A673 (cell line): ENCODE measurements at regions not wholly inside any gene's neighbourhood (a gene's known extent, or its start where the extent isn't known, plus 50 kb on each side); places are given as distances from the start of the nearest gene placed in this dataset.

ENCODE experiments used
- BruUV-seq: library from RNA; stranded (reverse); fragments of 400-500 nt; replicated peaks from 2 replicates; lab custom pipeline; 2021; lab: Mats Ljungman, UMichigan
- CTCF ChIA-PET: fragments of 300-600 bp; sonication (Branson Sonifier 250); formaldehyde crosslinking; loops from one replicate; lab custom pipeline; 2022; ENCODE audit warnings: antibody characterized with exemption; lab: Charles Lee
- POLR2A ChIA-PET: fragments of 300-600 bp; sonication (Branson Sonifier 250); formaldehyde crosslinking; loops from one replicate; lab custom pipeline; 2022; ENCODE audit warnings: antibody characterized with exemption; ENCODE audit not compliant: low non-redundant PET; lab: Charles Lee
- DNase-seq: peaks from one replicate; pipeline ENCODE4 v3.0.0-alpha.2; 2015; ENCODE audit warnings: low spot score
- H3K27ac ChIP-seq: fragments of 200-600 bp; sonication (generic); 2 replicates; pipeline ENCODE4 v1.5.1; 2016; ENCODE audit warnings: mixed run types, low read depth, mild to moderate bottlenecking, mixed read lengths, antibody characterized with exemption, low read length; ENCODE audit not compliant: poor library complexity, severe bottlenecking
- H3K27me3 ChIP-seq: fragments of 200-600 bp; sonication (generic); replicated peaks from 2 replicates; pipeline ENCODE4 v1.6.1; 2017; ENCODE audit warnings: mixed run types, low read depth, mild to moderate bottlenecking, mixed read lengths, antibody characterized with exemption, low read length; ENCODE audit not compliant: insufficient read depth, poor library complexity
- H3K36me3 ChIP-seq: fragments of 200-600 bp; sonication (generic); 2 replicates; pipeline ENCODE4 v1.6.1; 2016; ENCODE audit warnings: mixed run types, mild to moderate bottlenecking, mixed read lengths, antibody characterized with exemption, low read length; ENCODE audit not compliant: insufficient read depth, poor library complexity, severe bottlenecking
- H3K4me1 ChIP-seq: fragments of 200-600 bp; sonication (generic); 2 replicates; pipeline ENCODE4 v1.6.1; 2017; ENCODE audit warnings: mixed run types, mild to moderate bottlenecking, mixed read lengths, antibody characterized with exemption, low read length; ENCODE audit not compliant: insufficient read depth, poor library complexity, severe bottlenecking
- H3K4me3 ChIP-seq: fragments of 200-600 bp; sonication (generic); 2 replicates; pipeline ENCODE4 v1.5.1; 2016; ENCODE audit warnings: low read depth, mixed run types, mild to moderate bottlenecking, mixed read lengths, low read length; ENCODE audit not compliant: poor library complexity, severe bottlenecking
- H3K9me3 ChIP-seq: fragments of 200-600 bp; sonication (generic); 2 replicates; pipeline ENCODE4 v1.6.1; 2016; ENCODE audit warnings: mixed run types, low read depth, mild to moderate bottlenecking, mixed read lengths, antibody characterized with exemption, low read length; ENCODE audit not compliant: poor library complexity, severe bottlenecking
- EZH2 ChIP-seq: fragments of 200-600 bp; sonication (generic); IDR thresholded peaks from 2 replicates; pipeline ENCODE4 v1.6.1; 2017; ENCODE audit warnings: borderline replicate concordance, low read depth, mild to moderate bottlenecking, mixed read lengths, antibody characterized with exemption, low read length; ENCODE audit not compliant: poor library complexity, severe bottlenecking
- intact Hi-C: fragments of 100-400 bp; cut with micrococcal nuclease; formaldehyde crosslinking; loops from one replicate; pipeline ENCODE4 v1.10.0; 2022; ENCODE audit not compliant: unreplicated experiment
- TF ChIP-seq, protein P1 (sequence below): fragments of 300-800, 200-600 bp; sonication (generic); conservative IDR thresholded peaks from 2 replicates; pipeline ENCODE4 v1.5.1; 2017; ENCODE audit warnings: low read depth, mild to moderate bottlenecking, antibody characterized with exemption, low read length, moderate library complexity, mixed read lengths

DNA sequence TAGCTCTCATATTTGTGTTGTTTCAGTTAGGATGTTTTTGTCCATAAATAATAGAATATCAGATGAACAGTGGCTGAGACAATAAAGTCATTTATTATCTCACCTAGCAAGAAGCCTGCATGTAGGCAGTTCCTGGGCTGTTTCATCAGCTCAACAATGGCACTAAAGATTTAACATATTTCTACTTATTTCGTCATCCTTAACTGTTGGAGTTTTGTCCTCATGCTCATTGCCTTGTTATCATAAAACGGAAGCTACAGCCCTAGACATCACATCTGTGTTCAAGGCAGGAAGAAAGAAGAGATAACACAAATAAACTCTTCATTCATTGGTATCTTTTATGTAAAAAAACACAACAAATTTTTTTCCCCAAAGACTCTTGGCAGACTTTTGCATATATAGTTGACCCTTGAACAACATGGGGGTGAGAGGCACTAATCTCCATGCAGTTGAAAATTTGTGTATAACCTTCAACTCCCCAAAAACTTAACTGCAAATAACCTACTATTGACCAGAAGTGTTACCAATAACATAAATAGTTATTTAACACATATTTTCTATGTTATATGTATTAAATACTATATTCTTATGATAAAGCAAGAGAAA, 277.2 kb upstream of the ADRA1B start:
- H3K4me3 ChIP-seq = no peak overlapping the region
- H3K27ac ChIP-seq = no peak overlapping the region
- H3K36me3 ChIP-seq = no peaks in the 10 kb centered on the region
- intact Hi-C loops = no loop called here
- H3K9me3 ChIP-seq = no peaks in the 10 kb centered on the region
- POLR2A ChIA-PET = no interaction called here
- CTCF ChIA-PET = no interaction called here
- no TSS peak for BruUV-seq
- TF ChIP-seq EZH2 = no peak
- TF ChIP-seq, protein P1, sequence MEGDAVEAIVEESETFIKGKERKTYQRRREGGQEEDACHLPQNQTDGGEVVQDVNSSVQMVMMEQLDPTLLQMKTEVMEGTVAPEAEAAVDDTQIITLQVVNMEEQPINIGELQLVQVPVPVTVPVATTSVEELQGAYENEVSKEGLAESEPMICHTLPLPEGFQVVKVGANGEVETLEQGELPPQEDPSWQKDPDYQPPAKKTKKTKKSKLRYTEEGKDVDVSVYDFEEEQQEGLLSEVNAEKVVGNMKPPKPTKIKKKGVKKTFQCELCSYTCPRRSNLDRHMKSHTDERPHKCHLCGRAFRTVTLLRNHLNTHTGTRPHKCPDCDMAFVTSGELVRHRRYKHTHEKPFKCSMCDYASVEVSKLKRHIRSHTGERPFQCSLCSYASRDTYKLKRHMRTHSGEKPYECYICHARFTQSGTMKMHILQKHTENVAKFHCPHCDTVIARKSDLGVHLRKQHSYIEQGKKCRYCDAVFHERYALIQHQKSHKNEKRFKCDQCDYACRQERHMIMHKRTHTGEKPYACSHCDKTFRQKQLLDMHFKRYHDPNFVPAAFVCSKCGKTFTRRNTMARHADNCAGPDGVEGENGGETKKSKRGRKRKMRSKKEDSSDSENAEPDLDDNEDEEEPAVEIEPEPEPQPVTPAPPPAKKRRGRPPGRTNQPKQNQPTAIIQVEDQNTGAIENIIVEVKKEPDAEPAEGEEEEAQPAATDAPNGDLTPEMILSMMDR = no peak
- no peaks in the 10 kb centered on the region for H3K27me3 ChIP-seq
- H3K4me1 ChIP-seq = no peaks in the 10 kb centered on the region
- DNase-seq = no peak

DNA sequence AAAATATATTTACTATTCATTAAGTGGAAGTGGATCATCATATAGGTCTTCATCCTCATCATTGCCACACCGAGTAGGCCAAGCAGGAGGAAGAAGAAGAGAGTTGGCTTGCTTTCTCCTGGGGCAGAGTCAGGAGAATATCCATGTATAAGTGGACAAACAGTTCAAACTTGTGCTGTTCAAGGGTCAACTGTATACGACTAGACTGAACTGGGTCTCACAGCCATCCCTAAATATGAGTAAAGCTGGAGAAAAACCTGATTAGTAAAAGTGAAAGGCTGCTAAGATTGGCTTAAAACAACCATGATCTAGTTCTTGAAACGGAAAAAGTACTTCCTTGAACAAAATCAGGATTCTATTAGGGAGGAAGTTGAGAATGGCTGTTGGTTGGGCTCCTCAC, 276.7 kb upstream of the ADRA1B start:
- no peak overlapping the region for H3K27ac ChIP-seq
- ChIA-PET POLR2A (no interaction called here), CTCF (no interaction called here)
- no peak overlapping the region for H3K4me3 ChIP-seq
- H3K36me3 ChIP-seq = no peaks in the 10 kb centered on the region
- H3K4me1 ChIP-seq = no peaks in the 10 kb centered on the region
- DNase-seq = no peak
- no peaks in the 10 kb centered on the region for H3K27me3 ChIP-seq
- no TSS peak for BruUV-seq
- H3K9me3 ChIP-seq = no peaks in the 10 kb centered on the region
- TF ChIP-seq, protein P1 = no peak
- no peak for TF ChIP-seq EZH2
- intact Hi-C loops = no loop called here

DNA sequence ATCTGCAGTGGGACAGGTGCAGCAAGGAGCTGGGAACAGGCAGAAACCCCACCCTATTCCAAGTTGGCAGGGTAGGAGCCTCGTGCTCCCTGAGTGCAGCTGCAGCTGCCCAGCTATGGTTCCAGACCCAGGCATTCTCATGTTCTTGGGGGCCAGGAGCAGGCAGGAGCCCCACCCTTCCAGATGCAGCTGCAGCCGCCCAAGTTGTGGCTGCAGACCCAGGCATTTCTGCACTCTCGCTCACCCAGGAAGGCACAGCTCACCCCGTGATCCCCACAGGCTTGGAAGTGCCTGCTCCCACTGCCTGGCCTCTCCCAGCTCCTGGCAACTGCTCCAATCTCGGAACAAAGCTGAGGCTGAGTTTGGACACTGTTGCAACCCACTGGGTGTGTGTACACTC, 275.8 kb upstream of the ADRA1B start:
- H3K27ac ChIP-seq = no peak overlapping the region
- no peak for DNase-seq
- no peaks in the 10 kb centered on the region for H3K27me3 ChIP-seq
- H3K9me3 ChIP-seq = no peaks in the 10 kb centered on the region
- no peaks in the 10 kb centered on the region for H3K4me1 ChIP-seq
- intact Hi-C loops = no loop called here
- ChIA-PET CTCF (no interaction called here), POLR2A (no interaction called here)
- BruUV-seq = no TSS peak
- H3K4me3 ChIP-seq = no peak overlapping the region
- no peak for TF ChIP-seq EZH2
- TF ChIP-seq, protein P1 = no peak
- no peaks in the 10 kb centered on the region for H3K36me3 ChIP-seq
